ENCODE measurements at regions not wholly inside any gene's neighbourhood (a gene's known extent, or its start where the extent isn't known, plus 50 kb on each side); places are given as distances from the start of the nearest gene placed in this dataset.
"Not testable (repeated sequence)": the region's sequence is repeated elsewhere in the genome, so short reads cannot be mapped to it uniquely, and the experiment has no call there.

DNA sequence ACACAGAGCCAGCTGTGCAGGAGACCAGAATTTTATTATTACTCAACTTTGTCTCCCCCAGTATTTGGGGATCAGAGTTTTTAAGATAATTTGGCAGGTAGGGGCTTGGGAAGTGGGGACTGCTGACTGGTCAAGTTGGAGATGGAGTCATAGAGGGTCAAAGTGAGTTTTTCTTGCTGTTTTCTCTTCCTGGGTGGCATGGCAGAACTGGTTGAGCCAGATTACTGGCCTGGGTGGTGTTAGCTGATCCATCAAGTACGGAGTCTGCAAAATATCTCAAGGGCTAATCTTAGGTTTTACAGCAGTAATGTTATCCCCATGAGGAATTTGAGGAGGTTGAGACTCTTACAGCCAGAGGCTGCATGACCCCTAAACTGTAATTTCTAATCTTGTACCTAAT, 153.5 kb downstream of the OR4C45 start:
- TF ChIP-seq, protein P1, sequence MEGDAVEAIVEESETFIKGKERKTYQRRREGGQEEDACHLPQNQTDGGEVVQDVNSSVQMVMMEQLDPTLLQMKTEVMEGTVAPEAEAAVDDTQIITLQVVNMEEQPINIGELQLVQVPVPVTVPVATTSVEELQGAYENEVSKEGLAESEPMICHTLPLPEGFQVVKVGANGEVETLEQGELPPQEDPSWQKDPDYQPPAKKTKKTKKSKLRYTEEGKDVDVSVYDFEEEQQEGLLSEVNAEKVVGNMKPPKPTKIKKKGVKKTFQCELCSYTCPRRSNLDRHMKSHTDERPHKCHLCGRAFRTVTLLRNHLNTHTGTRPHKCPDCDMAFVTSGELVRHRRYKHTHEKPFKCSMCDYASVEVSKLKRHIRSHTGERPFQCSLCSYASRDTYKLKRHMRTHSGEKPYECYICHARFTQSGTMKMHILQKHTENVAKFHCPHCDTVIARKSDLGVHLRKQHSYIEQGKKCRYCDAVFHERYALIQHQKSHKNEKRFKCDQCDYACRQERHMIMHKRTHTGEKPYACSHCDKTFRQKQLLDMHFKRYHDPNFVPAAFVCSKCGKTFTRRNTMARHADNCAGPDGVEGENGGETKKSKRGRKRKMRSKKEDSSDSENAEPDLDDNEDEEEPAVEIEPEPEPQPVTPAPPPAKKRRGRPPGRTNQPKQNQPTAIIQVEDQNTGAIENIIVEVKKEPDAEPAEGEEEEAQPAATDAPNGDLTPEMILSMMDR (IDR thresholded peaks at IDR 0.05; ENCODE audit: low read depth, low read length, missing control alignments) = no peak
- in situ Hi-C loops (cut with HindIII; ENCODE audit: low sequenced_read_pairs) = no loop called here
- no peak for DNase-seq (ENCODE audit: low read depth)

DNA sequence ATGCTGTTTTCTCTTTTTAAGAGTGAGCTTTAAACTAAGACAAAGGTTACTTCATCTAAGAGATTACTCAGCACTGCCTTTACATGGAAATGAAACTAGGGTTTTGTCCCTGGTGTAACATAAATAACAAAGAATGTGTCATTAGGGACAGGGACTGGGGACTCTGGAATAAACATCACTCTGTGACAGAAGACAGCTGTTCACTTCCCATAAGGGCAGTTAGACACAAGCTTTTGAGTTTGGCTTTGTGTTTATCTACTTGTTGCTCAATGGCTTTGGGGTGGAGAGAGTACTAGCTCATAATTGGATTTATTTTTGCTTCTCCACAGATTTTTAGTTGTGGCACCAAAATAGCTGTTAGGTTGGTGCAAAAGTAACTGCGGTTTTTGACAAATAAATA, 154.5 kb downstream of the OR4C45 start:
- in situ Hi-C loops (cut with HindIII; ENCODE audit: low sequenced_read_pairs) = no loop called here
- TF ChIP-seq, protein P1 (IDR thresholded peaks at IDR 0.05; ENCODE audit: low read depth, low read length, missing control alignments) = no peak
- no peak overlapping the region for H3K4me3 ChIP-seq (ENCODE audit: low read depth, low read length)
- no peak for DNase-seq (ENCODE audit: low read depth)

More for the DNA sequence above, 153.5 kb downstream of the OR4C45 start:
- no peak overlapping the region for H3K4me3 ChIP-seq (ENCODE audit: low read depth, low read length)

DNA sequence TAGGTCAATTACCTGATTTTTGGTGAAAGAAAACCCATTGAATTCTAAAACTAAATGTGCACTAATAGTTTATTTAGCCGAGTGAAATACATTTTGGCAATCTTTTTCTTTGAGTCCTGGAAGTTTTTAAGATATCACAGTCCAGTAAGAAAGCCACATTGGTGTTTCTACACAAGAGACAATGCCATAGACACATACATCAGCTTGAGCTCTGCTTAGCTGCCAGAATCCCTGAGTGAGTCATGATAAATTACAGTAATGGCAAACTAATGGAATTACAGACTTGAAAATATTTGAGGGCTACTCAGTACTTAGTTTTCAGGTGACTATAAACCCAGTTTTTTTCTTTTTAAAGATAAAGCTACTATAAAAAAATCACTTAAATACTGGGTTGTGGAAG, 155.4 kb downstream of the OR4C45 start:
- TF ChIP-seq, protein P1 (IDR thresholded peaks at IDR 0.05; ENCODE audit: low read depth, low read length, missing control alignments) = no peak
- H3K4me3 ChIP-seq (ENCODE audit: low read depth, low read length) = no peak overlapping the region
- in situ Hi-C loops (cut with HindIII; ENCODE audit: low sequenced_read_pairs) = no loop called here
- DNase-seq (ENCODE audit: low read depth) = no peak

DNA sequence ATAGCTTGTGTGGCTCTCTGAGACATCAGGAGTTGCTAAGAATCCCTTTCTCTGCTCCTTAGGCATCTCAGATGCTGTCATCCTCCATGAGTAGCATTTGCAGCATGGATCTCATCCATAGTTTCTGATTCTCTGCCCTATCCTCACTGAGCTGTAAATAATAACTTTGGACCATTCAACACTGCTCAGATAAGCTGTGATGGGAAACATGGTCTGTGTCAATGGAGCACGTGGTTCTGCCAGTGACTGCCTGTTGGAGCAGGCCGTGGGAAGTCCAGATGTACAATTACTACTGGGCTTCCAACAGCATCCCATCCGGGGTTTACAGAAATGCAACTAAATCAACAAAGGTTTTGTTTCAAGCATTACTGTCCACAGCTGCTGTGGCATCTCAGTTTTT, 160.1 kb downstream of the OR4C45 start:
- TF ChIP-seq, protein P1 (IDR thresholded peaks at IDR 0.05; ENCODE audit: low read depth, low read length, missing control alignments) = no peak
- in situ Hi-C loops (cut with HindIII; ENCODE audit: low sequenced_read_pairs) = no loop called here
- DNase-seq (ENCODE audit: low read depth) = no peak

GRCh38 chr11:50214376-50214775, 181.7 kb downstream of the OR4C45 start:
- DNase-seq (ENCODE audit: low read depth) = no peak
- no peak overlapping the region for H3K4me3 ChIP-seq (ENCODE audit: low read depth, low read length)
- in situ Hi-C loops (cut with HindIII; ENCODE audit: low sequenced_read_pairs) = no loop called here
- TF ChIP-seq, protein P1 (IDR thresholded peaks at IDR 0.05; ENCODE audit: low read depth, low read length, missing control alignments) = no peak

More for the DNA sequence above, 160.1 kb downstream of the OR4C45 start:
- H3K4me3 ChIP-seq (ENCODE audit: low read depth, low read length) = no peak overlapping the region

- TF ChIP-seq, protein P1 (IDR thresholded peaks at IDR 0.05; ENCODE audit: low read depth, low read length, missing control alignments) = no peak
- H3K4me3 ChIP-seq (ENCODE audit: low read depth, low read length) = no peak overlapping the region
- no peak for DNase-seq (ENCODE audit: low read depth)
- in situ Hi-C loops (cut with HindIII; ENCODE audit: low sequenced_read_pairs) = no loop called here
These were observed 188.0 kb downstream of the OR4C45 start for GRCh38 chr11:50220651-50221050.

DNA sequence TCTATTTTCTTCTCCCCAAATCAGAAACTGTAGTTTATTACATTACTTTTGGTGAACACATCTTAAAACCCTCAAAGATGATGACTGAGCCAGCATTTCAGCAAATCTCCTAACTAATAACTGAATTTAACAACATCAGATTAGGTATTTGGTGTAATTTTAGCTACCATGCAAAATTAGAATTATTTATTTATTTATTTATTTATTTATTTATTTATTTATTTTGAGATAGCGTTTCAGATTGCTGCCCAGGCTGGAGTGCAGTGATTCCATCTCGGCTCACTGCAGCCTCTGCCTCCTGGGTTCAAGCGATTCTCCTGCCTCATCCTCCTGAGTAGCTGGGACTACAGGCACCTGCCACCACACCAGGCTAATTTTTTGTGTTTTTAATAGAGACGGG, 205.7 kb downstream of the OR4C45 start:
- H3K4me3 ChIP-seq (ENCODE audit: low read depth, low read length); in situ Hi-C loops (cut with HindIII; ENCODE audit: low sequenced_read_pairs); DNase-seq (ENCODE audit: low read depth): not testable (repeated sequence)
